ENCODE measurements at regions not wholly inside any gene's neighbourhood (a gene's known extent, or its start where the extent isn't known, plus 50 kb on each side); places are given as distances from the start of the nearest gene placed in this dataset.
A peak's percentile ranks its signal among the peaks of the same experiment; 100 is the strongest.

DNA sequence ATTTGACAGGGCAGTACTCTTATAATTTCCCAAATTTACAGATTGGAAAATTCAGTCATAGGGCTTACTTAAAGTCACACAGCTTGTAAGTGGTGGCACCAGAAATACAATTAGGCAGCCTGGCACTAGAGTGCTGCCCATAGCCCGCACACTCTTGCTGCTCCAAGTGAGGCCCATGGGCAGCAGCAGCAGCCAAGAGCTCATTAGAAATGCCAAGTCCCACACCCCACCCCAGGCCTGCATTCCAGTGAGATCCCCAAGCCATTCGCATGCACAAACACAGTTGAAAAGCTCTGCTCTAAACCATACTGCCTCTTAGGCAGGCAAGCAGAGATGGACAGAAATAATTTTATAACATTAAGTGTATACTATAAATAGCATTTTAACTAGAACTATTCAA is 379.3 kb upstream of the PKDCC start:
- DNase-seq (ENCODE audit: low read depth in 2 of 2): no peak

DNA sequence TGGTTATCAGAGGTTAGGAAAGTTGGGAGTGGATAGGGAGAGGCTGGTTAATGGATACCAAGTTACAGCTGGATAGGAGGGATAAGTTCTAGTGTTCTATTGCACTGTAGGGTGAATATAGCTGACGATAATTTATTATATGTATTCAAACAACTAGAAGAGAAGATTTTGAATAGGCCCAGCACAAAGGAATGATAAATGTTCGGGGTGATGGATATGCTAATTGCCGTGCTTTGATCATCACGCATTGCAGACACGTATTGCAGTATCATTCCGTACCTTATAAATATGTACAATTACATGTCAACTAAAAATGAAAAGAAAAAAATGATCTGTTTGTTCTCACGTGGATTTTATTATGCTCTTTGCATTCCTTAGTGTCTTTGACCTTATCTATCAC is 369.2 kb upstream of the PKDCC start:
- no peak for DNase-seq (ENCODE audit: low read depth in 2 of 2)

DNA sequence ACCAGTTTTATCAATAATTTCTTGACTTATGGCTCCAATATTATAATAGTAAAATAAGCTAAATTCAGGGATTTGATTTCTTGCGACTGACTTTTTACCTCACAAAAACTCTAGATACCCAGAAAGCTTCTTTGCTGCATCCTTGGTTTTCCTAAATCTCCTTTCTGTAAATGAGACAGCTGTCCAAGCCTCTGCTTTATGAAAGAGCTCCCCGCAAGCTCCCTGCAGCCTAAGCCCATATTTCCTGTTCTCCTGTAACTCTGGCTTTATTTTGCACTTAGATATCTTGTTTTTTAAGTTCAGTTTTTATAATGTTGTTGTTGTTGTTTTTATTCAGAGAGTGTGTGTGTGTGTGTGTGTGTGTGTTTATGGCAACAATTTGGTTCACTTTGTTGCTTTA is 361.7 kb upstream of the PKDCC start:
- no peak for DNase-seq (ENCODE audit: low read depth in 2 of 2)

DNA sequence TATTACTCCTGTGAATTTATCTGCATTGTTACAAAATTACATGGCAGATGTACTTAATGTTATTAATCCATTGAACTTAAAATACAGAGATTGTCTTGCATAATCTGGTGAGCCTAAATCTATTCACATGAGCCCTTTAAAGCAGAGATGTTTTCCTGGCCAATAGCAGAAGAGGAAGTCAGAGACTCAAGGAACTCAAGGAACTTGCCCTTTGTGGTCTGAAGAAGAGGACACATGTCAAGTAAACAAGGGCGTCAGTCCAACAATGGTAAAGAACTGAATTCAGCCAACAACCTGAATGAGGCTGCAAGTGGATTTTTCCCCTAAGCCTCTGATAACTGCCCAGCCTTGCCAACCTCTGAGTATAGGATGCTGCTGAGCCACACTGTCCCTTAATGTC is 356.3 kb upstream of the PKDCC start:
- no peak for DNase-seq (ENCODE audit: low read depth in 2 of 2)

DNA sequence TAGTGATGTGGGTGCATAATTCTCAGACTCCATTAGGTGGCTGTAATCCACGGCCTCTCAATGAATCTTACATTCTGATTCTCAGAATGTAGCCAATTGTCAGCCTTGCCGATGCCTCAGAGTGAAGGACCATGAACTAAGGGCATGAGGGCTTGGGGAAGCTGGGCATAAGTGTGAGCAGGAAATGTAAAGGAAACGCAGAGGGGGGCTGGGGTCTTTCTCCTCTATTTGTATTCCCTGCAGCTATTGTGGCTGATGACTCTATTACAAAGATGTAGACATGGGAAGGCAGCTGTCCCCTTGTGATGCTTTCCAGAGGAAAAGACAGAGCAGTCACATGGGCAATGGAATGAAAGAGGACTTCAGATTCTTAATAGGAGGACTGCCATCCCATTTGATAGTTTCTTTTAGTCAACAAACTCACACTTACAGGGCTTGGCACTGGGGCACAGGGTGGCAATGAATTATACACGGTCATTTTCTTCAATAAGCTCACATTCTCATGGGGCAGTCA is 353.2 kb upstream of the PKDCC start:
- no peak for DNase-seq (ENCODE audit: low read depth in 2 of 2)

DNA sequence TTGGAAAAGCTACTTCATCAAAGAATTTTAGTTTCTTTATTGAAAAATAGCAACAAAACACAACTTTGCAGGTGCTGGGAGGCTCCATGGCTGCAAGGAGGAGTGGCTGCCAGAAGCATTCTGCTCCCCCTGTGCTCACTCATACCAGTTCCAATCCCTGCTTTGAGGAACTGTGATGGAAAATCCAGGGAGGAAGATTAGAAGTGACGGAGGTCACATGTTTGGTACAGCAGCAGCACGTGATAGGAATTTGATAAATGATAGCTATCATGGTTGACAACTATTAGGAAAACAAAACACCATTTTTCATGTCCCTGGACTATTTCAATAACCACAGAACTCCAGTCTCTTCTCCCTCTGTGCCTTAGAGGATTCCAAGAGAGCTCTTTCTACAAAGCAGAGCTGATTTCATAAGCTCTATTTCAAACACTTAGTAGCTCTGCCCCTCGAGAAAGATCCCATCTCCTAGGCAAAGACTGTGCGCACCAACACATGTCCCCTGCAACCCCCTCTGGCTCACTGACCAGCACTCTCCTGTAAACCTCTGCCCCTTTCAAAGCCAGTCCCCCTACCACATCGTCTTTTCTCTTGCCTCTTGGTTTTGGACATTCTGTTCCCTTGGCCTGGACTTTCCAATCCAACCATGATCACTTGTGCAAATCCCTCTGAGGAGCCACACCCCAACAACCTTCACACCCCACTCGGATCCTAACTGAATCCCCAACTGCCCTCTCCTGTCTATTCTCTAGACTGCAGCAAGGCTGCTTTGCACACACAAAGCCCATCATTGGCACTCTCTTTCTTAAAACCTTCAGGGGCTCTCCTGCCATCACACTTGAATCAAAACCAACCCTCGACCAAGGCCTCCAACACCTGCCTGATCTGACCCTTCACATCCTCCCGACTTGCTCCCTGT is 352.4 kb upstream of the PKDCC start:
- no peak for DNase-seq (ENCODE audit: low read depth in 2 of 2)

DNA sequence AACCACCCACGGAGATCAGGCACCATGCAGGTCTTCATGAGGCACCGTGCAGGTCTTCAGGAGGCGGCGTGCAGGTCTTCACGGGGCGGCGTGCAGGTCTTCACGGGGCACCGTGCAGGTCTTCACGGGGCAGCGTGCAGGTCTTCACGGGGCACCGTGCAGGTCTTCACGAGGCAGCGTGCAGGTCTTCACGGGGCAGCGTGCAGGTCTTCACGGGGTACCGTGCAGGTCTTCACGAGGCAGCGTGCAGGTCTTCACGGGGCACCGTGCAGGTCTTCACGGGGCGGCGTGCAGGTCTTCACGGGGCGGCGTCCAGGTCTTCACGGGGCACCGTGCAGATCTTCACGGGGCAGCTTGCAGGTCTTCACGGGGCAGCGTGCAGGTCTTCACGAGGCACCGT is 350.4 kb upstream of the PKDCC start:
- DNase-seq (ENCODE audit: low read depth in 2 of 2): no peak

DNA sequence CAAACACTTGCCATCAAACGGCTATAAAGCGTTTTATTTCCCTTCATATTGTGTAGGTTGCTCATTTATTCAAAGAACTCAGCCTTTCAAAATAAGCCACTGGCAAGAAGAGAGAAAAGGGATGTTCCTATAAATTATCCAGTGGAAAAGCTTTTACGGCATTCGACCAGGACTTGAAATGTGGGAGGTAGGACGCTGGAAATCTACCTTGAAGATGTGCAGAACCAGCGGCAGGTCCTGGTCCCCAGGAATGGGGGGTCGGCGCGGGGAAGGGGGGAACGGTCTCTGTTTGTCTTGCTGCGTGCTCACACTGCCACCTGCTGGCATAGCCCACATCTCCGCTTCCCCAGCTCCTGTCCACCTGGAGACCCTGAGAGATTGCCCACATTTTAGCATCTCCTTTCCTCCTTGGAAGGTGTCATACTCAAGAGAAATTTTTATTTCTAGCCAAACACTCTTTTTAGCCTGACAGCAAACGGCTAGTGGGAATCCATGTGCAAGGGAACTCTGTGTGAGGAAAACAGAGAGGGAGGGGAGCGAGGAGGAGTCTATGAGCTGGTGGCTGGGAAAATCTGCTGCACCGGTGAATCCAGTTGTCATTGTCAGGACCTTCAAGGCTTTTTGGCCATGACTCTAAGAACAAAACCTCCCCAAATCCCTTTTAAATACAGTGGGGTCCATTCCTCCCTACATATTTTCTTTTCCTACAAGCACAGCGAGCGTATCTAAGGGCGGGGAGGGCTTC is 349.0 kb upstream of the PKDCC start:
- DNase-seq (ENCODE audit: low read depth in 2 of 2): peak in 1 of 2 experiments; percentile 6

DNA sequence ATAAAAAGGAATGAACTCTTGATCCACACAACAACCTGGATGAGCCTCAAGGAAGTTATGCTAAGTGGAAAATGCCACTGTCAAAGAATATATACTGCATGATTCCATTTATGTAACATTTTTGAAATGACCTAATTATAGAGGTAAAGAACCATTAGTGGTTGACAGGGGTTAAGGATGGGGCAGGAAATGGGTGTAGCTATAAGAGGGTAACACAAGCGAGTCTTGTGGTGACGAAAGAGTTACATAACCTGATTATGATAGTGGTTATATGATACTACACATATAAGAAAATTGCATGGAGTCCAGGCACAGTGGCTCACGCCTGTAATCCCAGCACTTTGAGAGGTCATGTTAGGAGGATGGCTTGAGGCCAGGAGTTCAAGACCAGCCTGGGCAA is 346.6 kb upstream of the PKDCC start:
- DNase-seq (ENCODE audit: low read depth in 2 of 2): no peak

DNA sequence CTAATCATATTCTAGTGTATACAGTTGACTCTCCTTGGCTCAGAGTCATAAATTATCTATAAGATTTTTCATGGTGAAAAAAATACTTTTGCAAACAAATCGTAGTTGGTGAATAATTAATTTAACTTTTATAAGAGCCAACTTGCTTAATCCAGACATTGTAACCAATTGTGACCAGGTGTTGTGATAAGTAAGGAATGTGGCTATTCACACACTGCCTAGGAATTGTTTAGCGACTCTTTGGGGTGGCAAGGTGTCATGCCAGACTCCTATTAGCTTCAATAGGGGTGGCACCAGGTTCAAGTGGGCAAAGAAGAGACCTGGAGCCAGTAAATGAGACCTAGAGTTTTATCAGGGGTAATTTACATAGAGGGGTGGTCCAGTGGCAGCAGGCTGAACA is 344.7 kb upstream of the PKDCC start:
- no peak for DNase-seq (ENCODE audit: low read depth in 2 of 2)

DNA sequence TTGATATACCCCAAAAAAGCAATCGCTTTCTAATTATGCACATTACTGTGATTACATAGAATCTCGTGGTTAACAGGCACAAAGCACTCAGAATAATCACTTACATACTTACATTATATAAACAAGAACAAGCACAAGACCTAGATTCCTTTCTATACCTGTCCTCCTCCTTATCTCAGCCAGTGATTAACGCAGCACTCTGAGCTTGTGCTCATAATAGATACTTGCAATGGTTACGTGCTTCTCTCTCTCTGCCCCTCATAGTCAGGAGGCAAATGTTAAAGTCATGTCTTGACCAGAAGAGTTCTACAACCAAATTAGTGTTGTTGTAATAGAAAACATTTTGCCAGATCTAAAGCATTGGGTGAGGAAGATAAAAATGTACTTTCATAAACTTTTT is 342.2 kb upstream of the PKDCC start:
- DNase-seq (ENCODE audit: low read depth in 2 of 2): no peak

DNA sequence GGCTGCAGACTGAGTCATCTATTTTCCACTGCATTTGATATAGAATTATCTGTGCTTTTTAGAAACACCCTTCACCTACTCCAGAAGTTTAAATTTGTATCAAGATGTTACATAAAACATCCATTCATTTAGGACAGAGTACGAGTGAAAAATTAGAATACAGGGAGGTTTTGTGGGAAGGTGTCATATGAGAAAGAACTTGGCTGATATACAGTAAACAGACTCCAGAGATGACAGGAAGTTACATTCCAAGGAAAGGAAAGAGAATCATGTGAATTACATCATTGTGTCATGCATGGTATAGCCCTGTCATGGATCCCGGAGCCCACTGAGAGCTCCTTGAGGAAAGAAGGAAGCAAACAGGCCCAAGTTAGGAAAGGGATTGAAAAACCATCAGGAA is 341.5 kb upstream of the PKDCC start:
- DNase-seq (ENCODE audit: low read depth in 2 of 2): no peak

DNA sequence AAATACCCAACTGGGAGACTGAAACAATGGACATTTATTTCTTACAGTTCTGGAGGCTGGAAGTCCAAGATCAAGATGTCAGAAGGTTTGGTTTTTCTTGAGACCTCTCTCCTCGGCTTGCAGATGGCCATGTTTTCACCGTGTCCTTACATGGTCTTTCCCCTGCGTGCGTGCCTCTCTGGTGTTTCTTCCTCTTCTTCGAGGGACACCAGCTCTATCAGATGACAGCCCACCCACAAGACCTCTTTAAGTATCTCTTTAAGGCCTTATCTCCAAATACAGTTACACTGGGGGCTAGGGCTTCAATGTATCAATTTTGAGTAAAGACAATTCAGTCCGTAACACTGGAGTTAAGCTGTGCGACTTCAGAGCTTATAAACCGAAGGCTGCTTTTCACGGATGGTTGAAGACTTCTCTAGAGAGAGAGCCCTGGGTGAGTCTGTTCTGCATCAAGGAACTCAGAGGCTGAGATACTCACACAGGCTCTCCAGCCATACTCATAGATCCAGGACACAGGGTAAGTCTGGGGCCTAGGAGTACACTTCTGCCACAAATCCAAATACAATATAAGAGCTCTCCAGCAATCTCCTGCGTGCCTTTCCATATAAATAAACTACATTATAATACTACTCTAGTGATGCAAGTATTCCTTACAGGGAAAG is 339.9 kb upstream of the PKDCC start:
- DNase-seq (ENCODE audit: low read depth in 2 of 2): no peak

DNA sequence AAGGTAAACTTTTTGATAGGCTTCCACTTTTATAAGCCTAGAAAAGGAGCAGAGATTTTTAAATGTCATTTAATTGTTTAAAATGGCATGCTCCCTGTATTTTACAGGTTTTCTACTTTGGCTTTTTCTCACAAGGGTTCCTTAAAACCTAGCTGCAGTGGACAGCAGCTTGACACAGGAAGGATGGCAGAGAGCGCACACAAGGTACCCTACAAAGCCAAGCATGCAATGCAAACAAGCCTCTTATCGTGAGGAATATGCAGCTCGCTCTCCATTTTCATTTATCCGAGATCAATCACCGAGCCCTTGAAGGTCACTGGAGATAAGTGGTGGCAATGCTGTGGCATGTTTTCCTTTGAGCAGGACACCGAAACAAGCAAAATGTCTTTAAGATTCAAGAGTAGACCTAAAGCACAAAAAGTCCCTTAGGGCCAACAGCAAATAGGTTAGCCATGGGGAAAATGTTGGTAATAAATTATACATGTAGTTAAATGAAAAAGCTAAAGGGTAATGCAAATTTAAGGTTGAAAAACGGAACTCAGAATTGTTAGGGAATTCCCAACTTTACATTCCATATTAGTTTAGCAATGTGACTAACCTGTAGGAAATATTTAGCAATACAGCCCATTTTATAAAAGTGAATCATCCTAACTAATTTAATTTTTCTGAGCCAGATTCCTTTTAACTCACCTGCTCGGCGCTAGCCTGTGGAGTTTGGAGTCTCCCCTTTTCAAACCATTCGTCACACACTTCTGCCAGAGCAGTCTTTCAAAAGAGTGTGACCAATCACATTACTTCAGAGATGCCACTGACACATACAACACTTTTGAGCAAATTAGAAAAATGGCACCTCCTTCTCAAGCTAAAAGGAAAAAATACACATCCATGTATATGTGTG is 337.9 kb upstream of the PKDCC start:
- no peak for DNase-seq (ENCODE audit: low read depth in 2 of 2)

DNA sequence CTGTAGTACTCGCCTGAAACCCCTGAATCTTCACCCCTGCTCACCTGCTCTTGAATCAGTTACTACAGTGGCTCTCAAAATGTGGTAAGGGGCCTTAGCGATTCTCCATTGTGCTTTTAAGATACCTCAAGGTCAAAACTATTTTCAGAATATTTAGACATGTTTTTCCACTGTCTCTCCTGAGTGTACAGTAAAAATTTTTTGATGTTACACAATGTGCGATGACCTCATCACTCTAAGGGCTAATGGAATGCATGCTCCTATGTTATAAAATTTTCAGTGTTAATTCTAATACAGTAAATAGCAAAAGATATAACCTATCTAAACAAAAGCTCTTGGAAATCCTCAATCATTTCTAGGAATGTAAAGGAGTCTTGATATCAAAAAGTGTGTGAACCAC is 336.9 kb upstream of the PKDCC start:
- no peak for DNase-seq (ENCODE audit: low read depth in 2 of 2)

DNA sequence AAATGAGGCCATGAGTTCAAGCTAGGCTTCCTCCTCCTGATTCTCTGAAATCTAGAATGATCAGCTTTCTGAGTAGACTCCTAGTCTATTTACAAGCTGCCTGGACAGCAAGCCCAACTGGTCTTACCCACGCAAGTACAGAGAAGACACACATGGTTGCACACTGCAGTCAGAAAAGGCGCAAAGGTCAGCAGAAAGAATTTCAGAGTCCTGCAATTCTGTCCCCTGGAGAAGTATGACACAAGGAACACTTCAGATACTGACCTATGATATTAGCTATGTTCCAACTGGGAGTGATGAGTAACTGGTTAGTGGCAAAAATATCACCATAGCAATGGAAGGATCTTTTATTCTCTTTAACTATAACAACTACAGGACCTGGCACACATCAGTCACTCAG is 336.1 kb upstream of the PKDCC start:
- no peak for DNase-seq (ENCODE audit: low read depth in 2 of 2)

DNA sequence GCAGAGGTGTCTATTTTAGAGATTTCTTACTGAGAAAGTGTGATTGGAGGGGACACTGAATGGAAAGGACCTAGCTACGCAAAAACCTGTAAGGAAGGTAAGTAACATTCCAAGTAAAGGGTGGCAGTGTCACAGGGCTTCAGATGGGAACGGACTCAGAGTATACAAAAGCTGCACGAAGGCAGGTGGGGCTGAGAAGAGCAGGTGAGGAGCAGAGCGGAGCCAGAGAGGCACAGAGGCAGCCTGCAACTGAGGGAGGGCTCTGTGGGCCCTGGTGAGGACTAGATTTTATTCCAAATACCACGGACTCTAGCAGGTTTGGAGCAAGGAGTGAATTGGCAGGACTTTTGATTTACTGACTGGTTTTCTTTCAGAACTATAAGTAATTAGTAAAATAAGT is 331.3 kb upstream of the PKDCC start:
- DNase-seq (ENCODE audit: low read depth in 2 of 2): no peak

DNA sequence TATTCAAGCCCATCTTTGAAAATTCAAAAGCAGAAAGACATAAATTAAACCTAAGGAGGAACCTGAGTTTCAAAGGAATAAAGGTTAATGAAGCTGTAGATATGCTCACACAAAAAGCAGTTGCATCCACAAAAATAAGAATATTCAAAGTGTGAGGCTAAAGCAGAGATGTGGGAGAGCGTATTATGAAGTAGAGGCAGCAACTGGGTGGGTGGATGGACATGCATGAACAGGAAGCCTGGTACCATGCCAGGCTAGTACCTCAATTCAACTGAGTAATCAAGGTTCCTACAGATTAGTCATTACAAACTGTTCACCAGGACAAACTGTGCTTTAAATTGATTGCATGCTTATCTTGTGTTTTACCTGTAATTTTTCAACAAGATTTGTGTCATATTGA is 330.0 kb upstream of the PKDCC start:
- no peak for DNase-seq (ENCODE audit: low read depth in 2 of 2)

DNA sequence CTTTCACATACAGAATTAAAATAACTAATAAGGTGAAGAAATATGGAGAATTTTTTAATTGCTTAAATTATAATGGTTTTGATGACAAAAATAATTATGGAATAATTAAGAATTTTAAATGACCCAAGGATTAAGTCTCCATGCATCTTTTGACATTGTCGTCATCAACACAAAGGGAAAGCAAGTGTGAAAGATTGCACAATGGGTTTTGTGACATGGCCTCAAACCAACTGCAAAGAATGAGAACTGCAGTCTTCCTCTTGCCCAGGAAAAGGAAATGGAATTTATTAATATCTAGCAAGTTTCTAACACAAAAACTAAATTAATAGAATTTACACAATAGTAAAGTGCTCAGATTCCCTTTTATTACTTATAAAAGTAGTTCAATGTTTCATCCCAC is 329.1 kb upstream of the PKDCC start:
- no peak for DNase-seq (ENCODE audit: low read depth in 2 of 2)

DNA sequence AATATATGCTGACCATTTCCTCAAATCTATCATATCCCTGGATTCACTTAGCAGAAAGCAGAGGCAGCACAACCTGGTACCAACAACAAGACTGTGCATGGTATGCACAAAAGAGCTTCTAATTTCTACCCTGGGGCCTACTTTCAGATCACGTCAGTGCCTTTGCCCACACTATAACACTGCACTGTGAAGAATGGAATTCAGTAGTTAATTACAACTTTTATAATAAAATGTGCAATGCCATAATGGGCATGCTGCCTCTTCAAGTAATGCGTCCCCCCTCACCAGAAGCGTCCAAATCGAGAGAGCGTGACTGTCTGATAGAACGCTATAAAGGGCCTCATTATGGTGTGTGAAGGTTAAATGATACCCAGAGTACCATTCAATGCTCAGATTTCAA is 328.1 kb upstream of the PKDCC start:
- no peak for DNase-seq (ENCODE audit: low read depth in 2 of 2)
